ENCODE measurements at regions not wholly inside any gene's neighbourhood (a gene's known extent, or its start where the extent isn't known, plus 50 kb on each side); places are given as distances from the start of the nearest gene placed in this dataset.

- DNase-seq (ENCODE audit: low spot score) = no peak
Observed at GRCh38 chr9:101795147-101795546, 56.7 kb upstream of the GRIN3A start.

GRCh38 chr9:101792475-101792874, 54.0 kb upstream of the GRIN3A start:
- DNase-seq (ENCODE audit: low spot score) (no peak), ATAC-seq (no peak)

More at GRCh38 chr9:101795147-101795546, 56.7 kb upstream of the GRIN3A start:
- ATAC-seq = no peak

GRCh38 chr9:101791938-101792337, 53.5 kb upstream of the GRIN3A start:
- peak; percentile 80 for ATAC-seq
- no peak for DNase-seq (ENCODE audit: low spot score)

GRCh38 chr9:101791533-101791932, 53.1 kb upstream of the GRIN3A start:
- no peak for DNase-seq (ENCODE audit: low spot score)
- ATAC-seq = no peak

Data from left lobe of liver (tissue), 2 donors.